Stimulated activated CD8-positive, alpha-beta memory T cell treated with anti-CD3 and anti-CD28 coated beads, Interleukin-4, amount 100 ng/mL, for 1 hour (primary cell): ENCODE measurements at regions not wholly inside any gene's neighbourhood (a gene's known extent, or its start where the extent isn't known, plus 50 kb on each side); places are given as distances from the start of the nearest gene placed in this dataset.

ENCODE experiments used
- DNase-seq, 2 donors: peaks; one replicate each; pipeline ENCODE4 v3.0.0-alpha.2; 2020; ENCODE audit warnings: low read depth in 2 of 2, low spot score in 1 of 2

GRCh38 chr7:106166651-106167342, 54.7 kb upstream of the SYPL1 start:
- DNase-seq, result no peak

- DNase-seq, result no peak
These were observed 53.2 kb upstream of the SYPL1 start for GRCh38 chr7:106165337-106165736.

- no peak for DNase-seq
These were observed 51.1 kb upstream of the SYPL1 start for GRCh38 chr7:106163257-106163656.
